GM21619 (cell line): ENCODE measurements at regions not wholly inside any gene's neighbourhood (a gene's known extent, or its start where the extent isn't known, plus 50 kb on each side); places are given as distances from the start of the nearest gene placed in this dataset.
"Not testable (repeated sequence)": the region's sequence is repeated elsewhere in the genome, so short reads cannot be mapped to it uniquely, and the experiment has no call there.

Experiments used
- ATAC-seq: cut with Tn5 transposase; IDR thresholded peaks from one replicate; pipeline ENCODE4 v1.9.1; 2021; ENCODE audit not compliant: unreplicated experiment

DNA sequence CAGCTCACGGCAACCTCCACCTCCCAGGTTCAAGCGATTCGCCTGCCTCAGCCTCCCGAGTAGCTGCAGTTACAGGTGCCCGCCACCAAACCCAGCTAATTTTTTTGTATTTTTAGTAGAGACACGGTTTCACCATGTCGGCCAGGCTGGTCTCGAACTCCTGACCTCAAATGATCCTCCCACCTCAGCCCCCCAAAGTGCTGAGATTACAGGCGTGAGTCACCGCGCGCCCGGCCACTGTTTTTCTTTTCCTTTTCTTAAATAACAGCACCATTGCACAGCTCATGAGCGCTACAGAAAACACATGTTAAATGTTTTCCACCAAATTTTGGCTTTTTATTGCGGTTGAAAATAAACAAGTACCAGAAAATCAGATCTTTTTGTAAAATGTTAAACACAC, 195.5 kb downstream of the CRLF2 start:
- not testable (repeated sequence) for ATAC-seq

DNA sequence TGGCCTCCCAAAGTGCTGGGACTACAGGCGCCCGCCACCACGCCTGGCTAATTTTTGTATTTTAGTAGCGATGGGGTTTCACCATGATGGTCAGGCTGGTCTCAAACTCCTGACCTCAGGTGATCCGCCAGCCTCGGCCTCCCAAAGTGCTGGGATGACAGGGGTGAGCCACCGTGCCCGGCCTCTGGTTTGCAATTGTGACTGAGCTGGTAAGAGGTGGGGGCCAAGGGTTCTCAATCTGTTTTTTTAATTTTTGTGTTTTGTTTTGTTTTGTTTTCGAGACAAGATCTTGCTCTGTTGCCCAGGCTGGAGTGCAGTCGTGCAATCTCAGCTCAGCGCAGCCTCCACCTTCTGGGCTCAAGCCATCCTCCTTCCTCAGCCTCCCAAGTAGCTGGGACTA, 196.2 kb downstream of the CRLF2 start:
- ATAC-seq = not testable (repeated sequence)

DNA sequence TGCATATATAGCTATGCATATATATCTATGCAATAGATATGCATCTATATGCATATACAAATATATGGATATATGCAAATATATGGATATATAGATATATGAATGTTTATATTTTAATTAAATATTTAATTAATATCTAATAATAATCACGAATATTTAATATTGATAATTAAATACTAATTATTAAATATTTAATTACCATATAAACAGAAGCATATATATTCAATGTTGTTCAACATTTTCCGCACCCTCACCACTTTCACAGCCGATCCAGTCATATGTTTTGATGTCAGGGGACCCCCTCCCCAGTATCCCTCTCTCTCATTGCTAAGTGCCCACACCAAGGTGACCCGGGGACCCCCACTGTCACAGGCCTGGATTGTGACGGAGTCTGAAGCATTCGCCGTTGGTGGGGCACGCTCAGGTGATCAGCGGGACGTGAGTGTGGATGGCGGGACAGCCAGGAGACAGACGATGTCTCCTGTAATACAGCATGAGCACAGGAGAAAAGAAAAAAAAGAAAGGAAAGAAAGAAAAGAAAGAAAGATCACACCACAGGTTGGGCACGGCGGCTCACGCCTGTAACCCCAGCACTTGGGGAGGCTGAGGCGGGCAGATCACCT, 199.7 kb downstream of the CRLF2 start:
- ATAC-seq = no peak

DNA sequence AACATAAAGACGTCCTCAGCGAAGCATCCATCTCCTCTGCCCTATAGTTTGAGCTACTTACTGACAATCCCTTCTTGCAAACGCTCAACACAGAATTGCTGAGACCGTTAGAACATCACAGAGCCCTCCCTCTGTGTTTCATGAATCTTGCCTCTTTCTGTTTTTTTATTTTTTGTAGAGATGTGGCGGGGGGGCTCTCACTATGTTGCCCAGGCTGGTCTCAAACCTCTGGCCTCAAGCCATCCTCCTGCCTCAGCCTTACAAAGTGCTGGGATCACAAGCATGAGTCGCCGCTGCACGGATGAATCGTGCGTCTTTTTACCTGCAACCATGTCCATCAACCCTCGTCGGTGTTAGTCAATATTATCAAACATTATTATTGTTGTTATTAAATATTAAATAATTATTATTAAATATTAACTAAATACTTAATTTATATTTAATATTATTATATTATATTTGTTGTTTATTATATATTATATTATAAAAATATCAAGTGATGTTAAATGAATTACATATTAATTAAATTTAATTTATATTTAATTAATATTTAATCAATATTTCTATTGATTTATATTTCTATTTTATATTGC, 200.7 kb downstream of the CRLF2 start:
- no peak for ATAC-seq

DNA sequence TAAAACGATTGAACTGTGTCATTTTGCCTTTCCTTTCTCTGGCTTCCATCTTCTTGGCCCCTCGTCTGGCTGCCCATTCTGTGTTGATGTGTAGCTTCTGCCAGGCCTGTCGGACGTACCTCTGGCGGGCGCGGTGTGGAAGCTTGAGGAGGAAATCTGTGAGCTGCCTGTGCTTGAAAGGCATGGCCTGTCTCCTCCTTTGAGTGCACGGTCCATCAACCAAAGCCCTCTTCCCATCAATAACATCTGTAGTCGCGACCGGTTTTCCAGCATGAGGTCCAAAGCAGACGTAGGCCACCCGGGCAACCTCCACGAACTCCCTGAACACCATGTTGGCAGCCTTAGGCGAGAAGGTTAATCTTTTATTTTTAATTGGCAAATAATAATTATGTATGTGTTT, 202.7 kb downstream of the CRLF2 start:
- ATAC-seq = no peak

DNA sequence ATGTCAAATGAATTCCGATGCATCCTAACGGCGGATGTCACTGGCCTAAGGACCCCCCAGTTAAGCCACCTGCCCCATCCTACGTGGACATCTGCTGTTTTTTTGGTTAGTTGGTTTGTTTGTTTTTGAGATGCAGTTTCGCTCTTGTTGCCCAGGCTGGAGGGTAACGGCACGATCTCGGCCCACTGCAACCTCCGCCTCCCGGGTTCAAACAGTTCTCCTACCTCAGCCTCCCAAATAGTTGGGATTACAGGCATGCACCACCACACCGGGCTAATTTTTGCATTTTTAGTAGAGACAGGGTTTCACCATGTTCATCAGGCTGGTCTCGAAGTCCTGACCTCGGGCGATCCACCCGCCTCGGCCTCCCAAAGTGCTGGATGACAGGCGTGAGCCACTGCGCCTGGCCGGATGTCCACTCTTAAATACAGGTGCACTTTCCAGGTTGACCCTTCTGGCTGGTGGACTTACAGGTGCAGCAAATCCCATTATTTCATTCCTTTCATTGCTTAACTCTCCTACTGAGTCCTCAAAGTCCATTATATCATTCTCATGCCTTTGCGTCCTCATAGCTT, 206.2 kb downstream of the CRLF2 start:
- ATAC-seq = no peak

DNA sequence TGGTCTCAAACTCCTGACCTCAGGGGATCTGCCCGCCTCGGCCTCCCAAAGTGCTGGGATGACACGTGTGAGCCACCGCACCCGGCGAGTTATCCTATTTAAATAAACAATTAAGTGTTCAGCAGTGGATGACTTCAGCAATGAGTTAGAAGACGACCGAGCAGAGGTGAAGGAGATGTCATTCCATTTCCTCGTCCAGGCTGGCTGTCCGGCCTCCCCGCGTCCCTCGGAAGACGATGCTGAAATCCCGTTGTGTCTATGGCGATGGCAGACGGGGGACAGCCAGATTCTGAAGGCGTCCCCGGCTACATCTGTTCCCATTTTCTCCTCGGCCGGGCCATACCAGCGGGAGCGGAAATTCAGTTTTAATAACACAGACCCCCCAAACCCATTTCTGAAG, 209.8 kb downstream of the CRLF2 start:
- no peak for ATAC-seq

DNA sequence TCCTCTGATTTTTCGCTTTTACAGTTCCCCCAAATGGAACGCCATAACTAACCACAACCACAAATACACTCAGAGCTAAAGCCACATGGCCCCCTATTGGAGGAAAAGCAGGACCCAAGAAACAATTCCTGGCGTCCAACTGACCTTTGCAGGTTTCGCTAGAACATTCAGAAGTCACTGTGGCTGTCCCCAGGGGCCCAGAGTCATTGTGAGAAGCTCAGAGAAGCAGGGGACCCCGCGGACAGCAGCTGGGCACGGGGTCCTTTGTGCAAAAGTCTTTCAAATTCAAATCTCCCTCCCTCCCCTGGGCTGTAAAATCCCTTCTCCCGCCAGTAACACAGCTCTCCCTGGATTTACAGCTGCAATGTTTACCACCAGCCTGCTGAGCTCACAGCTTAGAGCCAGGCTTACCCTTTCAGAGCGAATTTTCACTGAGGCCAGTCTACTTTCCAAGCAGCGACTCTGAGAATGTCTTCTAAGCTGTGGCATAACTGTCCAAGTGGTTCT, 214.8 kb downstream of the CRLF2 start:
- ATAC-seq = no peak

DNA sequence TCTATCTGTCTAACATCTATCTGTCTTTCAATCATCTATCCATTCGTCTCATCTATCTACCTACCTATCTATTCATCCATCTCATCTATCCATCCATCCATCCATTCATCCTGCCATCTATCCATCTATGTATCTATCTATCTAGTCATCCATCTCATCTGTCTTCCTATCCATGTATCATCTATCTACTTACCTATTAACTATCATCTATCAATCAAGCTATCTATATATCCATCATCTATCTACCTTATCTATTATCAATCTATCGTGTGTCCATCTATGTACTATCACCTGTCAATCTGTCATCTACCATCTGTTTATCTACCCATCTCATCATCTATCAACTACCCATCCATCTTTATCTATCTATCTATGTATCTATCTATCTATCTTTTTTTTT, 217.7 kb downstream of the CRLF2 start:
- ATAC-seq = no peak

DNA sequence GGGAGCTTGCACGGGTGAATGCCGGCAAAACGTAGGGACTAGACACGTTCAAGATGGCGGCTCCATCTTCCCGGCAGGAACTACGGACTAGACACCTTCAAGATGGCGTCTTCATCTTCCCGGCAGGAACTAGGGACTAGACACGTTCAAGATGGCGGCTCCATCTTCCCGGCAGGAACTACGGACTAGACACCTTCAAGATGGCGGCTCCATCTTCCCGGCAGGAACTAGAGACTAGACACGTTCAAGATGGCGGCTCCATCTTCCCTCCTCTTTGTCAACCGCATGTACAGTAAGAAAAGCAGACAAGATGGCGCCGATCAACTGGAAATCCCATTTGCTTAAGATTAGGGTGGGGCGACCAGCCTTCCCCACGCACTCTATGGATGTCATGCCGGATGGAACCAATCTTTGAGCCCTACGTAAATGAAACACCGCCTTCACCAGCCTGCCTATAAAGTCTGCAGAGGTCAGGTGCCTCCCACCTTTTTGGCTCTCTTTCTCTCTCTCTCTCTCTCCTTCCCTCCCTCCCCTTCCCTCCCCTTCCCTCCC, 222.4 kb downstream of the CRLF2 start:
- ATAC-seq = no peak

DNA sequence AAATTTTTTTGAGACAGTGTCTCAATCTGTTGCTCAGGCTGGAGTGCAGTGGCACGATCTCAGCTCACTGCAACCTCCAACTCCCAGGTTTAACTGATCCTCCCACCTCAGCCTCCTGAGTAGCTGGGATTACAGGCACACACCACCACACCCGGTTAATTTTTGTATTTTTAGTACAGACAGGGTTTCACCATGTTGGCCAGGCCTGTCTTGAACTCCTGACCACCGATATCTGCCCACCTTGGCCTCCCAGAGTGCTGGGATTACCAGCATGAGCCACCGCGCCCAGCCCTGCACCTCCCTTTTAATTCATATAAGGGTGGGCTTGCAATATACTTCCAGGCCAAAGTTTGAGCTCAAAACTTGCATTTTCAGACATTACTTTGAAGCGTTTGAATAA, 223.9 kb downstream of the CRLF2 start:
- ATAC-seq = not testable (repeated sequence)

DNA sequence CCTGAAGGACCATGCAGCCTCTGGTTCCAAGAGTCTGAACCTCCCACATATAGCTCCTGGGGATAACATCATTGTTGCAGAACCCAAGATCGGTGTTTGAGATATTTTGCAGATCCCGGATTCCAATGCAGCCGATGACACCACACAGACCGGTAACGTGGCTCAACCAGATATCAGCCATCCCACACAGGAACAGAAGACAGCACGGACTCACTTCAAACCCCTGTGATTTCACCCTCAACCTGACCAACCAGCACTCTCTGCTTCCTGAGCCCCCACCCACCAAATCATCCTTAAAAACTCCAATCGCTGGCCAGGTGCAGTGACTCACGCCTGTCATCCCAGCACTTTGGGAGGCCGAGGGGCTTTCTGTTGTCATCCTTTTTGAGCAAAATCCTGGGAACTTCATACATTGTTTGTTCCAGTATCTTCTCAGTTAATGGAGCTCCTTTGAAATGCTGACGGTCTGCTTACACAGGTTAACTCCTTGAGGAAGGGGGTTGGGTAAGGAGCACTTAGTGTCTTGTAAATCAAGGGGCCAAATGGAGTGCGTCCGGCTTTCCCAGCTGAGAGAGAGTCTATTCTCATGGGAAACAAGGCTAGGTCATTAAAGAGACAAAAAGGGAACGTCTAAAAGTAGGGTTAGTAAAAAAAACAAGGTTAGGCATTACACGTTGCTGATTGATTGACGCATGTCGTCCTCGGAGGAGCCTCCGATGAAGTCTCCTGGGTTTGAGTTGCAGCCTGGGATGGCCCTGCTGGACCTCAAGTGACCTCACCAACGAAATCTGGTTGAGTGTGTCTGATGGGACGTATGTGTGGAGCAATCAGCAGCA, 230.4 kb downstream of the CRLF2 start:
- ATAC-seq = no peak

DNA sequence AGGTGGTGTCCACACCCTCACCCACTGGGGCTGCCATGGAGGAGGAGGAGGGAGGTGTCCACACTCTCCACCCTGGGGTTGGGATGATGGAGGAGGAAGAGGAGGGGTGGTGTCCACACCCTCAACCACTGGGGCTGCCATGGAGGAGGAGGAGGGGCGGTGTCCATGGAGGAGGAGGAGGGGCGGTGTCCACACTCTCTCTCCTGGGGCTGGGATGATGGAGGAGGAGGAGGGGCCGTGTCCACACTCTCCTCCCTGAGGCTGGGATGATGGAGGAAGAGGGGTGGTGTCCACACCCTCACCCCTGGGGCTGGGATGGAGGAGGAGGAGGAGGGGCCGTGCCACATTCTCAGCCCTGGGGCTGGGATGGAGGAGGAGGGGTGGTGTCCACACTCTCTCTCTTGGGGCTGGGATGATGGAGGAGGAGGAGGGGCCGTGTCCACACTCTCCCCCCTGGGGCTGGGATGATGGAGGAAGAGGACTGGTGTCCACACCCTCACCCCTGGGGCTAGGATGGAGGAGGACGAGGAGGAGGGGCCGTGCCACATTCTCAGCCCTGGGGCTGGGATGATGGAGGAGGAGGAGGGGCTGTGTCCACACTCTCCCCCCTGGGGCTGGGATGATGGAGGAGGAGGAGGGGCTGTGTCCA, 231.7 kb downstream of the CRLF2 start:
- ATAC-seq = no peak

DNA sequence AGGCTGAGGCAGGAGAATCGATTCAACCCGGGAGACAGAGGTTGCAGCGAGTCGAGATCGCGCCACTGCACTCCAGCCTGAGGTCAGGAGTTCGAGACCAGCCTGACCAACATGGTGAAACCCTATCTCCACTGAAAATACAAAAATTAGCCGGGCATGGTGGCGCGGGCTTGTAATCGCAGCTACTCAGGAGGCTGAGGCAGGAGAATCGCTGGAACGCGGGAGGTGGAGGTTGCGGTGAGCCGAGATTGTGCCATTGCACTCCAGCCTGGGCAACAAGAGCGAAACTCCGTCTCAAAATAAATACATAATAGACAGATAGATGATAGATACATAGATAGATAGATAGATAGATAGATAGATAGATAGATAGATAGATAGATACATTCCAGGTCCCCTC, 233.3 kb downstream of the CRLF2 start:
- ATAC-seq = not testable (repeated sequence)

DNA sequence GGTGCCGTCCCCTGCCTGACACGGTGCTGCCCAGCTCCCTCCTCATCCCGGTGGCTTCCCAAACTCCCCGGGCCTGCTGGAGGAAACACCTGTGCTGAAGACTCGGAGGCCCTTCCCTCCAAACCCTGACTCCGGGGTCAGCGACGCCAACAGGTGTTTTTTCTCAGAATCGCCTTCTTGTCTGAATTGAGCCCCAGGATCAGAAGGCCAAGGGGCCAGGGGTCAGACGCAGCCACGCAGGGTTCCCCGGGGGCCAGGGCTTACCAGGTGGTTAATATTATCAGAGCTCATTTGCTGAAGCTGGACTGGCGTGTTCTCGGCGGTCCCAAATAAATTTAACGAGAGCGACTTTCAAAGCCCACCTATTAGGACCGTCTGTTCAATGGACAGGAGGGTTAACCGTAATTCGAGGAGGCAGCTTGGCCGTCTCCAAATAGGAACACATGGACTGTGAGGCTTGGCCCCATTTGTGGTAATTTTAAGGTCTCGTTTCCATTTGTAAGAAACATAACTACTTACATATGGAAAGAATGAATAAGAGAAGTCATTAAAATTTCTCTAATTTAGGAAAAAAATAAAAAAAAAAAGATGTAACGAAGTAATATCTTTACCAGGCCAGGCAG, 239.3 kb downstream of the CRLF2 start:
- ATAC-seq = no peak

DNA sequence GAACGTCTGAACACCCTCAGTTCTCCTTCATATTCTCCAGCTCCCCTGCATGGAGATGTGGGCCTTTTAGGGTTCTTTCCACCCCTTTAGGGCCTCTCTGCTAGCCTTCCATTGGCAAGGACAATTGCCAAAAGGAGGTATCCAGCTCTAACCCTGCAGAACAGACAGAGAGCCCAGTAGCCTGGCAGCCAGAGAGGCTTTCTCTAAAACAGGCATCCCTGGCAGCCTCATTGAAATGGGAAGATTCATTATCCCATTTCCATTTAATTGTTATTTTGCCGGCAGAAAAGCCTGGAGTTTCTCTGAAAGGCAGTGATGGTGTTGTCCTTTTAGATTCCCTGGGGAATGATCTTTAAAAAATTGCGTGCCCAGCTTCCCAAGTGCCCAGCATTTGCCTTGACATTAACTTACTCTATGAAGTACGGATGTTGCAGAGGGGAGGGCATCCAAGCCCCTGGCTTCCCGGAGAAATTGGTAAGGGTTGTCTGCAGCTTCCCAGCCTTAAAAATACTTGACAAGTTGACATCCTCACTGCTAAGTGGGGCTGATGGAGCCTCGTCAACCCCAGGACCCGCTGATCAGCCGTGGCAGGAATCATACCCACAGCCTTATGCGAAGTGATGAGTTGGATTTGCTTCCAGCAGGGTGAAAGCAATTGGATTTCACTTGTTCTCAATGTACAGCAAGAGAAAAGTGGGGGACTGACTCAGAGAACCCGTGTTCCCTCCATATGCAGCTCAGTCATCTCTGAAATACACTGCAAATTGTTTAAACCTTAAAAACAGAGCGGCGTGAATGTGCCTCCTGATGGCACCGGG, 244.1 kb downstream of the CRLF2 start:
- no peak for ATAC-seq

DNA sequence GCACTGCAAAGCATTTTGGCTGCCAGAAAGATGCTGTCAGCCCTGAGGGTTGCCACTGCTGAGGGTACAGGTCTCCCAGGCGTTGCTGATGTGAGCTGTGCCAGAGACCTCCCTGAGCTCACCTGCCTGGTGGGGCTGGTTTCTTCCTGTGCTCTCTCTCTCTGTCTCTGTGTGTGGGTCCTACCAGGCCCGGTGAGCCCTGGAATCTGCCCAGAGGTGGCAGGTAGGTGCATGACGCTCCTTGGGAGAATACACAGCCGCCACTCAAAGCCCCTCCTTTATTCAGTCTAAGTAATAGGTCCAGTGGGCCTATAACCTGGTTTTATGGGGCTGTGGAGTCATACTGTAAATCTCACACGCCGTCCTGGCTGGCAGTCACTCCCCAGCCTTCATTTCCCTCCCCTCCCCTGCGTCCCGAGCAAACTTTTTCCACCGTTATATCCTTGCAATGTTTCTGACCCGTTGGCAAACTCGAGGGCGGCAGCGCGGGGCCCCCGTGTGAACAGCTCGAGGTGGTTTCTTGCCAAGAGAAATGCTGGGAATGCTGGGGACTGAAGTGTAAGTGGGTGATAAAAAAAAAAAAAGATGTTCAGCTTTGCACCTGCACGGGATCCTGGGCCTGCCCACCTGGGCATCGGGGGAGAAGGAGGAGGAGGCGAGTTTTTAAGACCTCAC, 245.9 kb downstream of the CRLF2 start:
- no peak for ATAC-seq

DNA sequence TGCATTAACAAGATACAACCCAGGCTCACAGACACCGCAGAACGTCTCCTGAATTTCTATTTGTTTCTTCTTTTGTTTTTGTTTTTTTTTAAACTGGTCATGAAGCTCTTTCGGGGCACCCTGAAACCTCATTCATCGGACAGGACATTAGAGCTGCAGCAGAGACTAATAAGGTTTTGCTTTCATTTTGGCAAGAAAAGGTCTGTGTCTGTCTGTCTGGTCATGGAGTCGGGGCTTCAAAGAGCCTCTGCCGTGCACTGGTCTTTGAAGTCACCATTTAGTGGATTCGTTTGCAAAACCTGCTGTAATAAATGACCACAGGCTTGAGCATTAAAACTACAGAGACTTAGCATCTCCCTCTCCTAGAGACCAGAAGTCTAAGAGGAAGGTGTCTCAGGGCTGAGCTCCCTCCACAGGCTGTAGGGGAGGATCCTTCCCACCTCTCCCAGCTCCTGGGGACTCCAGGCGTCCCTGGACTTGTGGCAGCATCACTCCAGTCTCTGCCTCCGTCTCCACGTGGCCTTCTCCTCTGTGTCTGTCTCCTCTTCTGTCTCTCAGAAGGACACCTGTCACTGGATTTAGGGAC, 247.5 kb downstream of the CRLF2 start:
- no peak for ATAC-seq

DNA sequence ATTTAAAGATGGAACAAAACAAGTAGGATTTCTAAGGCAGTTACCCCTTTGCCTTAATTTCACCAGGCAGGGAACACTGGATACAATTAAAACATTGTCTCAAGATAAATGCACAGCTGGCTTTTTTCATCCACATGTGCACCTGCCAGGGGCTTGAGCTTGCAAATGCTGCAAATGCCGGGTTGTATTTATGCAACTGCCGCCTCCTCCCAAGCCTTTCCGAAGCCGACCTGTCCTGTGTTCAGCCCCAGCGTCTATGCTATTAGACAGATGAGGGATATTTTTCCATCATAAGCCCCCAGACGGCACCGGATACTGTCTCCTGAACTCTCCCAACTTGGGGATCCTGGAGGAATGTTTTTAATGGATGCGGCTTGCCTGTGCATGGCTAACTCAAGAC, 251.6 kb downstream of the CRLF2 start:
- ATAC-seq = no peak
